AG04449 (cell line): ENCODE measurements at regions not wholly inside any gene's neighbourhood (a gene's known extent, or its start where the extent isn't known, plus 50 kb on each side); places are given as distances from the start of the nearest gene placed in this dataset.

ENCODE experiments used
- CTCF ChIA-PET: fragments of 350-600 bp; formaldehyde crosslinking; extraction: SDS; loops from one replicate; lab custom pipeline; 2021; ENCODE audit warnings: antibody characterized with exemption; lab: Yijun Ruan, JAX
- POLR2A ChIA-PET: fragments of 400-600, 350-600 bp; formaldehyde crosslinking; extraction: SDS; loops from one replicate; lab custom pipeline; 2020; ENCODE audit warnings: antibody characterized with exemption, inconsistent platforms; lab: Yijun Ruan, JAX
- DNase-seq: peaks from one replicate; pipeline ENCODE4 v3.0.0-alpha.2; 2010; ENCODE audit warnings: low read depth, low spot score
- H3K4me3 ChIP-seq: 2 replicates; pipeline ENCODE4 v1.5.1; 2011; ENCODE audit warnings: low read depth, mild to moderate bottlenecking, control low read depth, low read length
- CTCF ChIP-seq: IDR thresholded peaks from one replicate; pipeline ENCODE4 v1.5.1; 2011; ENCODE audit warnings: mild to moderate bottlenecking, moderate library complexity, low read length, control low read depth, inconsistent platforms; ENCODE audit not compliant: insufficient read depth; ENCODE audit errors: missing control alignments

- H3K4me3 ChIP-seq: no peak overlapping the region
- no peak for TF ChIP-seq CTCF
- ChIA-PET CTCF (no interaction called here), POLR2A (no interaction called here)
- no peak for DNase-seq
Observed at GRCh38 chr13:104385404-104385803, 1319.2 kb upstream of the SLC10A2 start.

GRCh38 chr13:104382951-104383350 lies 1316.7 kb upstream of the SLC10A2 start:
- TF ChIP-seq CTCF: no peak
- ChIA-PET CTCF (no interaction called here), POLR2A (no interaction called here)
- no peak overlapping the region for H3K4me3 ChIP-seq
- no peak for DNase-seq

- DNase-seq: no peak
- CTCF ChIA-PET: no interaction called here
- no peak overlapping the region for H3K4me3 ChIP-seq
- POLR2A ChIA-PET: no interaction called here
- TF ChIP-seq CTCF: no peak
Observed at GRCh38 chr13:104376588-104376987, 1310.4 kb upstream of the SLC10A2 start.

GRCh38 chr13:104375614-104376013 lies 1309.4 kb upstream of the SLC10A2 start:
- CTCF ChIA-PET: no interaction called here
- no peak overlapping the region for H3K4me3 ChIP-seq
- DNase-seq: no peak
- POLR2A ChIA-PET: no interaction called here
- no peak for TF ChIP-seq CTCF

GRCh38 chr13:104372095-104372655 lies 1306.0 kb upstream of the SLC10A2 start:
- no peak for TF ChIP-seq CTCF
- ChIA-PET POLR2A (no interaction called here), CTCF (no interaction called here)
- DNase-seq: no peak
- no peak overlapping the region for H3K4me3 ChIP-seq

- DNase-seq: no peak
- H3K4me3 ChIP-seq: no peak overlapping the region
- ChIA-PET CTCF (no interaction called here), POLR2A (no interaction called here)
- TF ChIP-seq CTCF: no peak
Observed at GRCh38 chr13:104365430-104365829, 1299.2 kb upstream of the SLC10A2 start.
